ENCODE measurements at regions not wholly inside any gene's neighbourhood (a gene's known extent, or its start where the extent isn't known, plus 50 kb on each side); places are given as distances from the start of the nearest gene placed in this dataset.

DNA sequence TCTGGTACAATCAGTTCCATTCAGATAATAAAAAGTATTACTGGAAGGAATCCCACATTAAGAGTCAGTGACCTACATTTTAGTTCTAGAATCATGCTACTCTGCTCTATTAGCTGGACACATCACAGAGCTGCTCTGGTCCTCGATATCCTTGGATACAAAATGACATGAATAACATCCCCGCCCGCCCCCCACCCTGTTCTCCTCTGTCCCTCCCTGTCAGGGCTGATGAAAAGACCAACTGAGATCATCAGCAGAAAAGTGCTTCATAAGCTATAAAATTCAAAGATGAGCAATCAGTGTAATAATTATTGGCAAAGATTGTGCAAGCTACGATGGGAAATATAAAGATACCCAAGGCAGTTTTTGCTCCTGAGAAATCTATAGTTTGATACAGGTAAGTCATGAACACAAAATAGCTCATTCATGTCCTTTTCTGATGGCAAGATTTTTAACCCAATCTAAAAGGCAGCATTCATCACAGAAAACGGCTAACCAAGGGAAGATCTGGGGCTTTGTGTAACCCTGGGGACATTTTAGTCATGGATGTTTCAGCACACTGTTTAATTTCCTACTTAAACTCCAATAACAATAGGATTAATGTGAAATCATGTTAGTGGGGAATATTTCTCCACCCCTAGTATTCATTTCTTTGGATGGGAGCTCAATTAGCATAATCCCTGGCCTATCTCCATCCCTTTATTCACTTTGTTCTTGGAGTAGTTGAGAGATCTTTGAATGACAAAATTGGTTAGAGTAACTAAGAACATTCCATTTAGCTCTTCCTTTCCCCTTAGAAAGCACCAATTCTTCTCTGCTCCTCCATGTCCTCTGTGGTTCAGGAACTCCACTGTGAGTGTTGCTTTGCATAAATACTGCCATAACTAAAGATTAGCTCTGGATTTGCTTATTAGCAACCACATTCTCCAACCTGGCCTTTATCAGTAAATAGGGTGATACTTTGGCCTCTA is 459.4 kb upstream of the GRIA1 start:
- DNase-seq: no peak

DNA sequence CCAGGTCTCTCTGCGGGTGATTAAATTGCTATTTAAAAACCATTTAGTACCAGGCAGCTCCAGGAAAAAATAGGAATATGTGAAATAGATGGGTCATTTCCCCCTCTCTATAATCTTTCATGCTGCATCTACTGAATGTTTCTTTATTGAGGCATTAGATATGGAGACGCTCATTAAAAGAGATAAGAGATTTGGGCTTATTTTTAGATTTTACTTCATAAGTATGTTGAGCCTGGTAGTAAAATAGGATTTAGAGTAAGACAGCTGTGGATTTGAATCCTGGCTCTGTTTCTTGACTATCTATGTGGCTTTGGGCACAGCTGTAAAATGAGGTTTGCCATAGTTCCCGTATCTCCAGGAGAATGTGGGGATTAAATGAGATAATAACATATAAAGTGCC is 451.0 kb upstream of the GRIA1 start:
- DNase-seq: no peak

DNA sequence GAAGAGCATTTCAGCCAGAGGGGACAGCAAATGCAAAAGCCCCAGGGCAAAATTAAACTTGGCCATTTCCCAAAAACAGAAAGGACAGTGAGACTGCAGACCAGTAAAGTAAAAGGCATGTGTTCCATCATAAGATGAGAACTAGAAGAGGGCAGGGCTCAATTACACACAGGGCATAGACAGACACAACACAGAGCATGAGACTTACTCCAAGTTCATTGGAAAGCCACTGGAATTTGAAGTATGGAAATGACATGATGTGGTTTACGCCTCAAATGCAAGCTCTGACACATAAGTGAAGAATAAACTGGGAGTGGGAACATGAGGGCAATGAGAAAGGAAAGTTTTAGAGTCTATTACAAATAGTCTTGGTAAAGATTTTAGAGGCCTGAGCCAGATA is 446.6 kb upstream of the GRIA1 start:
- no peak for DNase-seq

DNA sequence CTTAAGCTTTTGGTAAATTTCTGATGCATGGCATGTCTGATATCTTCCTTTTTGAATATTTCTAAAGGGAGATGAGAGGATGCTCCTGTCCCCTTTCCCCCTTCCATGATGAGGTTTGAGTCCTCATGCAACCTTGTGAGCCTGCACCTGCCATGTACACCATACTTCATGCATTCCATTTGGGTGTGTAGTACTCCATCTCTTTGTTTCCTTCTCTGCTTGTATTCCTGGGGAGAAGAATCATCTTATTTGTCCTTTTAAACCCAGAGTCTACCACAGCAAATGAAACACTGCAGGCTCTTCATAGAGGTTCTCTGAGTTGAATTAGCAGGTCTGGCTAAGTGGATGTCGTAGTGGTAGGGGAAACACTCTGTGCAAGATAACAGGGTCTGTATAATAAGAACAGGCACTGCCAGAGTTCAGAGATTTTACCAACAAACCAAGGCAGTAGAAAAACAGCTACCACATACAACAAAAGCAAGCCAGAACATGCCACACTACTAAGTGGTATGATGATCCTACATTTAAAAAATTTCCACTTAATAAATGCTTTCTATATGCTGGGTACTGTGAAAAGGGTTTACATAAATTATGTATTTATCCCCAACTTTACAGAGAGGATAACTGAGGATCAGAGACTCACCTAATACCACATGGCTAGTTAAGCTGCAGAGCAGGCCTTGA is 439.8 kb upstream of the GRIA1 start:
- no peak for DNase-seq

DNA sequence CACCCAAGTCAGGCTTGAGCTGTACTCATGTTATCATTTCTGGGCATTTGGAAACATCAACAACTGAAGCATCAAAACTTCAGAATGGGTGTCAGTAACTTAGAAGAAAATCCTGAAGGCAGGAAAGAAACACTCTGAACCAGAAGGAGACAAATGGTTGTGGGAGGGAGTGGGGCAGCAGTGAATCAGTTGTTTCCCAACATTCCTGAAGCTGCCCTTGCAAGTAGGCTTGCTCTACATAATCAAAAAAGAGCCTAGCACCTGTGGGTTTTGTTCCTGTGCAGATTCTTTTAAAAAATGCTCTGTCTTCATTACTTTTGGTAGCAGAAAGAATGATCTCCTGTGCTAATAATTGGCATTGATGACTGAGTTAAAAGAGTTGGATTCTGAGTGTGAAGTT is 424.2 kb upstream of the GRIA1 start:
- DNase-seq: no peak

DNA sequence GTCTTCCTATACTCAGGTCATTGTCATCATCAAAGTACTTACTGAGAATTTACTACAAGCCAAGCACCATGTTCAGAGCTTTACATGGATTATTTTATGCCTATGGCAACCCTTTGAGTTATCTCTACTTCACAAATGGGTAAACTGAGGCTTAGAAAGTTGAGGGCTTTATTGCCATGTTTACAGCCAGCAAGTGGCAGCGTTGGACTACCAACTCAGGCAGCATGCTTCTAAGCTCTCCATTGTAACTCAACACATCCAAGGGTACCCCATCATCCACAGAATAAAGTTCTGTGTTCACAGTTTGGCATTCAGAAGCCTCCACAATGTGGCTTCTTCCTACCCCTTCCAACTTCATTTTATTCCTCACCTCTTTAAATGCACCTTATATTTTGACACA is 422.6 kb upstream of the GRIA1 start:
- no peak for DNase-seq

DNA sequence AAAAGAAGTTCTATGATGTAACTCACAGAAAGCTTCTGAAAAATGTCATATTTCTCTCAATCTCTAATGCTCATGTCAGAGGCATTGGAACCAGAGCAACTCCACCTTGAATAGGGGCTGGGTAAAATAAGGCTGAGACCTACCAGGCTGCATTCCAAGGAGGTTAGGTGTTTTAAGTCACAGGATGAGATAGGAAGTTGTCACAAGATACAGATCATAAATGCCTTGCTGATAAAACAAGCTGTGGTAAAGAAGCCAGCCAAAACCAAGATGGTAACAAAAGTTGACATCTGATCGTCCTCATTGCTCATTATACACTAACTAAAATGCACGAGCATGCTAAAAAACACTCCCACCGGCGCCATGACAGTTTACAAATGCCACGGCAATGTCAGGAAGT is 411.1 kb upstream of the GRIA1 start:
- no peak for DNase-seq

DNA sequence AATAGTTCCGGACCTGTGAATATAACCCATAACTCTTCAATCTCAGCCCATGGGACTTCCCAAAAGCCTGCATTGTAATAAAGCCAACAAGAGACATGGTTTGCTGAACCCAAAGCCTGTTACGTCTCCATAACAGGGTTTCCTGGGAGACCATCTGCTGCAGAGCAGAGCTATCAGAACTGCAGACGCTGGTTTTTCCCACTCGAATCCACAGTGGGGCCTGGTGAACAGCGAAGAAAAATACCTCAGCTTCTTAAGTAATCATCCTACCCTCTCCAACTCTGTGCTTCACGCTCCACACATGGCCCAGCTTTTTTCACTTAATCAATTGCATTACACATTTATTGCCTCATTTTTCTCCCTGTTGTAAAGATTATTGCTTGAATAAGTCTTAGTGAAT is 409.5 kb upstream of the GRIA1 start:
- no peak for DNase-seq

DNA sequence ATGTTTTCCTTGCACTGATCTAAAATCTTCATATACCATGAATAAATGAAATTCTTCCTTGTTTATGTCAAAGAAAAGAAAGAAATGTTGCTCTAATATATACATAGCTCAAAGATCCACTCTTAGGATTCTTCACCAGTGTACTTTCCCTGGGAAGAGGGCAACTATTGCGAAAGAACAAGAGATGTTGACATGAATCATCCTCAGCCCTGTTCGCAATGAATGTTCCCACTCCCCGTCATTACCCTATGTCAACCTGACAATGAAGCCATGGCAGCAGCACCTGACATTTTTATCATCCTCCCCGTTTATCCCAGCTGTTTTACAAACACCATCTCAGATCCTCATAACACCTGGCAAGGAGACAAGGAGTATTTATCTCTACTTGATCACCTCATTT is 409.1 kb upstream of the GRIA1 start:
- DNase-seq: no peak

DNA sequence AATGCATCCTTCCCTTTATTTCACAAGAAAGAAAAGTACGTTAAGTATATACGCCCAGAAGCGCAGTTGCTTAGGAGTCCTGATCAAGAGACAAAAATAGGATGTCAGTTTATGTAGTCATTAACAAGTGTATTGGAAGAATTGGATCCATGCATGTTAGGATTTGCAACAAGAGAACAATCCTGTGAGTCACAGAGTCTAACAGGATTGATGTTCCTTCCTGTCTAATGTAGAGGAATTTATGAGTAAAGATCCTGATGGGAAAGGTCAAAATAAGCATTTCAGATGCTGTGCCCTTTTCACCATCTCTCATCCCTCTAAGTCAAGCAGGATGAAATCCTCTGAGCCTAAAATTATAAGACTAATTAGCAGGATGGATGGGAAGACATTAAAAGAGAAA is 406.0 kb upstream of the GRIA1 start:
- DNase-seq: no peak

DNA sequence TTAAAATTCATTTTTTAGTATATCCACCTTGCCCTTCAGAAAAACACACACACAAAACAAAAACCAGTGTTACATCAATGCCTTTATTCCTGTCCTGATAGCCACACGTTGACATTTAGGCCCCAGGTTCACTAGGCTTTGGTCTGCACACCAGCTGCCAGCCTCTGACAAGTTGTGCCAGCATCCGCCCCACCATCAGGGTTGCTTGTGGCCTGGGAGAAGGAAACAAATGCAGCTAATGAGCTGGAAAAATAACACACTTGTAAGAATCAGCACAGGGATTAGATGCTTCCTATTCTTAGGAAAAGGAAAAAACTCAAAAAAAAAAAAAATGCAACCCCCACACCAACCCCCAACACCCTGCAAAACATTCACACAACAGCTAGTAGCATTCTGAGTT is 404.0 kb upstream of the GRIA1 start:
- no peak for DNase-seq

DNA sequence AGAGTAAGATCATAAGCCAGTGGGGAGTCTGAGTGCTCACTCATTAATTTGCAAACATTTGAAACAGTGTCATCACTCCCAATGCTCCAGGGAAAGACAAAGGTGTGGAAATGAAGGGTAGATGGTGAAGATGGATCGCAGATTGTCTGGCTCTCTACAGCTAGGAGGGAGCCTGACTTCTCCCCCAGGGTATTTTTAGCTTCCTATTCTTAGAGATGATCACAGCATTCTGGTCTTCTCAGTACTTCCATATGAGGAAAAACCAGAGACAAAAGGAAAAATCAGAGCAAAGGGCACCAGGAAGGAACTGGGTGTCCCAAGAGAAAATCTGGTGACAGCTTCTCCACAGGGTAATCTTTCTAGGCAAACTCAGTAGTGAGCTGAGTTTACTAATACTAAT is 401.9 kb upstream of the GRIA1 start:
- DNase-seq: no peak

DNA sequence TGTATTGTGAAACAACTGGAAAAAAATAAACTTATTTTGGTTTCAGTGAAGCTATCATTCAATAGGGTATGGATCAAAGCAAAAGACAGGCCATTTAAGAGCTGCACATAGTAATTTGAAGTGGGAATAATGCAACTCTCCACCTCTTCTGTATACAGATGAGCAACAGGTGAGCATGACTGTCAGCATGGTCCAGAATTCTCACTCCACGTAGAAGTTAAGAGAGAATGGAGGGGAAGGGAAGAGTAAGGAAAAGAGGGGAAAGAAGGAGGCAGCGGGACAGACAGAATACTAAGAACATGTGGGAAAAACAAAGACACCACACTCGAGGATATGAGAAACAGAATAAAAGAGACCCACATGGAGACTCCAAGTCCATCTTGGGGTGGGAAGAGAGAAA is 396.1 kb upstream of the GRIA1 start:
- no peak for DNase-seq

DNA sequence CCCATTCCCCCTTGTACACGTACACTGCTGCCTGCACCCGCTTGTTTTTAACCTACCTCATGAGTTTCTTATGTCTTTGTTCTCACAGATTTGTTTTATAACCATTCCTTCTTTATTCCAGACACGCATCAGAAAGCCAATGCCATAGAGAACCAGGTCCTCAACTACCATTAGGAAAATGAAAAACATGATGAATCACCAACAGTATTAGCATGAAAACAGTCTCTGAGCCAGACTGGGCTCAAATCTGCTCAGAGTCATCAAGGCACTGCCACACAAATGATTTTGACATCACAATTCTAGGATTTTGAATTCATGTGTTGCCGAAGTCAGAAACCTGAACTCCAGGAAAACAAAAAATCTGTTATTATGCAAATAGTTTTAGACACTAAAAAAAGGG is 394.1 kb upstream of the GRIA1 start:
- no peak for DNase-seq

DNA sequence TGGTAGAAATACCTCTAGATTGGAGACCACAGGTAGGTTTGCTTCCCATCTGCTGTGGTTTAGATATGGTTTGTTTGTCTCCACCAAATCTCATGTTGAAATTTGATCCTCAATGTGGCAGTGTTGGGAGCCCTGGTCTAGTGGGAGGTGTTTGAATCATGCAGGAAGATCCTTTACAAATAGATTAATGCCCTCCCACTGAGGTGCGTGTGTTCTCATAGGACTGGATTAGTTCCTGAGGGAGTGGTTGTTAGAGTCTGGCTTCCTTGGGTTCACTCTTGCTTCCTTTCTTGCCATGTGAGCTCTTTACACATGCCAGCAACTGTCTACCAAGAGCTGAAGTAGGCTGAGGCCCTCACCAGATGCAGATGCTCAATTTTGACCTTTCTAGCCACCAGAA is 391.1 kb upstream of the GRIA1 start:
- no peak for DNase-seq

DNA sequence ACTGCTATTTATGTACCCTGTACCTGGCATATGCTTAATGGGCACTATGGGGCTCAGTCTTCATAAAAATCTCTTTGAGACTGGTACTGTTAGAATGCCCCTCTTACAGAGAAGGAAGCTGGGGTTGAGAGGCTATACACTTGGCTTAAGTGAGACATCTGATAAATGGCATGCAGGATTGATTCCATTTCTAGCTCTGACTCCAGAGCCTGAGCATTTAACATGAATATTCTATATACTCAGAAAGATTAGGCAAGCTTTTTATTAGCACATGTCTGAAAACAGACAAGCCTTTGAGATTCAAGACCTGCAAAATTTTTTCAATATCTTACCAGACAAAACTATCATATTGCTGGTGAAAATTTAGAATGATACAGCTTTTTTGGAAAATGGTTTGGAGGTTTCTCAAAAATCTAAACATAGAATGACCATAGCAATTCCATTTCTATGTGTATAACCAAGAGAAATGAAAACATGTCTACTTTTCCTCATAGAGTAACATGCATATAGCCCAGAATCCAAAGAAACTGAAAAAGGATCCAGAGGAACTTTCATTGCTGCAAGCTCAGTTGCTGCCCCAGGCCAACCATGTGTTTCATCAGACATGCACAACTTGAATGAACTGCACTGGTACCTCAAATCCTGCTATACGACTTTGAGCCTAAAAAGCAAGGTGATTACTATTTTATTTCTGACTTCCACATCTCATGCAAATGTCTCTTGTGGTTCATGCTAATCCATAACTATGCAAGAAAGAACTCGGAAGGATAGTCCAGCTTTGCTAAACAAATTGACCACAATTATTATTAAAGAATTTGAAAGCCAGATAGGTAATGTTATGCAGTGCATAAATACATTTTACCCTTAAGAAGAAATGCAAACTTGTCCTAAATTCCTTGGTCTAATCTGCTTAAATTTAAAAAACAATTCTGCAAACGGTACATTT is 389.0 kb upstream of the GRIA1 start:
- DNase-seq: no peak

DNA sequence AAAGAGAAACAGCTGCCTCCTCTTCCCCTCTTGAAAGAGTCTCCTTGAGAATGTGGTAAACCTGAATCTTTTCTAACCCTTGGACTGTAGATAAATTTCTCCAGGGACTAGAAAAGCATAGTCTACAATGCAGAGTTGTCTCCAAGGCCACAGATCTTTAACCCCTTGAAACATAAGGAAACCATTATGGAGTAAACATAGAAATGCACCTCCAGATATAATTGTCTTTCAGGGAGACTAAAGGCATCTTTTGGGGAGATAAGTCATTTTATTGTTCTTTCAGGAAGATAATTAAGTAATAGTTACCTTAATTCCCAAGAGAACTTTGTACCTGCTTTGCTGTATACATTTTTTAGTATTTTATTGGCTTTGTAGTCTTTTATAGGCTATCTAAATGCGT is 373.6 kb upstream of the GRIA1 start:
- DNase-seq: no peak

DNA sequence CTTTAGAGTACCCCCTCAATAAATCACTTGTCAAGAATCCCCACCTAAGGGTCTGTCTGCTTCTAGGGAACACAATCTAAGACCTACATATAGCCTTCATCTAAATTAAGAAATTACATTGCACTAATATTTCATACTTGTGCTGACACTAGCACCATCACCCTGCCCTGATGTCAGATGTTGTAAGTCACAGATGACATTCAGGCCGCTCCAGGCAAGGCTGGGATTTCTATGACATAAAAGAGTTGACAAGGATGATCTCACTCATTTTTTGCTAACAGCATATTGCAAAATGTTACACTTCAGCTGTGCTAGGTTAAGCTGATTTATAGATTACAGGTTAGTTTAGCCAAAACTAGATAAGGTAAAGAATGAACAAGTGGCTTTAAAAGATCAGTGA is 372.5 kb upstream of the GRIA1 start:
- no peak for DNase-seq

DNA sequence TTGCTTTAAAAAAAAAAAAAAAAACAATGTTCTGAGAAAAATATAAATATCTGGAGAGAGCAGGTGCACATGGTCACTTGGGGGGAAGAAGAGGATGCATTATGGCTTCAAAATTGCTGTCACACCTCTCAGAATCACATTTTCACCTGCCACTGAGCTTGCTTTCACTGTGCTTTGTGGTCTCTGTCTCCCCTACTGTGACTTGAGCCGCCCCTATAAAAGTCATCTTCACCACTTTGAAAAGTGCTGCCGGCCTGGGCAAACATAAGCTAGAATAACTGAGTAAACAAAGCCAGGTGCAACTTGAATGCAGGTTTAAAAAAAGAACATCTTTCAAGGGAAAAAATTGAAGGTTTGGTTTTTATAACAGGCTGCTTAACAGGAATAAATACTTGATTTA is 368.1 kb upstream of the GRIA1 start:
- DNase-seq: no peak

DNA sequence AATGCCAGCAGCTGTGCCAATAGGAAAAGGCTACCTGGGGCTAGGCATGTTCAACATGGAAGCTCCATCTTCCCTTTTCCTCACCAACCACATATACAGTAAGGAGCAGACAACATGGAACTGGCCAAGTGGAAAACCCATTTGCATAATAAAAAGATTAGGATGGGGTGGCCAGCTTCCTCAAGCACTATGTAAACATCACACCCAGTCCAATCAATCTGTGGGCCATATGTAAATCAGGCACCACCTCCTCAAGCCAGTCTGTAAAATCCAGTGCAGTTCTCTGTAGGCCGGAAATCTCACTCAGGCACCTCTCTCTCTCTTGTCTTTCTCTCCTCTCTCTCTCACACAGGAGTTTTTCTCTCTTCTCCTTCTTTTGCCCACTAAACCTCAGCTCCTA is 360.2 kb upstream of the GRIA1 start:
- no peak for DNase-seq

DNA sequence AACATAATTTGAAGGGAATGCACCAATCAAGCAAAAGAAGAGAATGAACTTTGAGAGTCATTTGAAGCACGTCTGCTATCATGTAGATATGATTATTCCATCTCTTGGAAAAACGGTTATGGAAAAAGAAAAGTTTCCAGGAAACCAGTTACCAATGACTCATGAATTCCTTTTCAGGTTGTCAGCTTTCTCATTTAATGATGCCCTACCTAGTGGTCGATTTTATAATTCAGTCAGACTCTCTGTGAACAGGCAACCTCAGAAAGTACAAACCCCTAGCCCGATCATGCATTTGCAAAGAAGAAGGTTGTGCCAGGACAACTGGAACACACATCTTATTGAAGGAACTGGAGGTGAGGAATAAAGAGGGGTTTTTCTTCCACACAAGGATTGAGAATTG is 355.1 kb upstream of the GRIA1 start:
- DNase-seq: no peak

DNA sequence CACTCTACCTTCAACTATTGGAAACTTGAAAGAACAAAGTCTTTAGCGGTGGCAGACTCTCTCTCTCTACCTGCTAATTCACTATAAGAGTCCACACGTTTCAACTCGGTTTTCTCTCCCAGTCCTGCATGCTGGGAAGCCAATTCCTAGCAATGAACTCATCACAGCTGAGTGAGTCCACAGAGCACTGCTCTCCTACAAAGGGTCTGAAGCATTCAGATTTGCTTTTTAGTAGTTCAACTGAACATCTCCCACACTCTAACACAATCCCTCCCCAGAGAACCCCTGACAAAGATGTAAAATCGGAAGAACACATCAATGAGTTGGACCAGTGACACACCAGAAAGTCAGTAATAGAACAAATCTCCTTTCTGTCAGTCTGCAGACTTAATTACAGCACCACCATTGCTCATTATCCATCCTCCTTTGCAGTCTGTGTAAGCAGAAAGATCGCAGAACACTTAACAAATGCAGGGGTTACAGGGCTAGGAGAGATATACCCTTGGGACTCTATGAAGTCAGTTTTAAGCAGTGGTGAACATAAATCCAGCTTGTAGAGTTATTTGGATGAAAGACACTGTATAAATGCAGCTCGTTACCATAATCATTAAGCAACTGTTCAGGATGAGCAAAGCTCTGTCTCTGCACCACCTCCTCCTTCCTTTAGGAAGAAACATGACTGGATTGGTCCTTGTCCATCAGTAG is 353.4 kb upstream of the GRIA1 start:
- DNase-seq: no peak

Measured in stimulated activated CD4-positive, alpha-beta T cell treated with anti-CD3 and anti-CD28 coated beads, Interleukin-1b, Interleukin-23, amount 100 ng/mL, for 48 hours (primary cell).